CD1c-positive myeloid dendritic cell (primary cell): ENCODE measurements at regions not wholly inside any gene's neighbourhood (a gene's known extent, or its start where the extent isn't known, plus 50 kb on each side); places are given as distances from the start of the nearest gene placed in this dataset.

Experiments
- DNase-seq: peaks from one replicate; pipeline ENCODE4 v3.0.0-alpha.2; 2016; ENCODE audit errors: extremely low spot score

GRCh38 chr3:34239875-34240274 lies 441.4 kb downstream of the PDCD6IP start:
- no peak for DNase-seq

DNA sequence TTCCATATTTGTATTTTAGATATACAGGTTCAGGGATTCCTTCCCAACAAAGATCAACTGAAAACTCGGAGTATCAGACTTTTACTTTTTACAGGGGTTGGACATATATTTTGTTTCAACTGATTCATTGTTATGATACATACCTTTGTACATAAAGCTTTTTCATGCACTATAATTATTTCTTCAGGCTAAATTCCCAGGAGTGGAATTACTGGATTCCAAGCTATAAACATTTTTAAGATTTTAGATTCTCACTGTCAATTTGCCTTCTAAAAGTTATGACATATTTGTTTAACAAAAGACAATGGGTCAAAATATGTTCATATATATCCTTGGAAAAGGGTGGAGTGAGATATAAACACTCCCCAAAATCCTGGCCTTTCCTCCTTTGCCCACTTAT lies 449.0 kb downstream of the PDCD6IP start:
- no peak for DNase-seq

- no peak for DNase-seq
Observed at GRCh38 chr3:34248352-34248751, 449.9 kb downstream of the PDCD6IP start.

DNA sequence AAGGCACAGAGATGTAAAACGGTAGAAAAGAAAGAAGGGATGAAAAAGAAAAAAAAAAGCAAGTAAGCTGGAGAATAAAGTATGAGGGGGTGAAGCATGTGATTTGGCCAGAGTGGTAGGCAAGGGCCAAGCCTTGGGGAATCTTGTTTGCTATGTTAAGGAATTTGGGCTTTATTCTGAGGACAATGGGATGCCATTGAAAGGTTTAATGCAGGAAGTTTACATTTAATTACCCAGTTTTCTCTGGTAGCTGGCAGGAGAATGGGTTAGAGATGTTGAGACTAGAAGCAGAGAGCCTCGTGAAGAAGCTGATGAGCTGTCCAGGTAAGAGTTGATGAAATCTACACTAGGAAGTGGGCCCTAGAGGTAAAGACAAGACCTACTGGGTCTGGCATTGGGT lies 455.9 kb downstream of the PDCD6IP start:
- DNase-seq, result no peak

- no peak for DNase-seq
Observed at GRCh38 chr3:34256021-34256420, 457.6 kb downstream of the PDCD6IP start.

- no peak for DNase-seq
Observed at GRCh38 chr3:34256791-34257190, 458.4 kb downstream of the PDCD6IP start.

DNA sequence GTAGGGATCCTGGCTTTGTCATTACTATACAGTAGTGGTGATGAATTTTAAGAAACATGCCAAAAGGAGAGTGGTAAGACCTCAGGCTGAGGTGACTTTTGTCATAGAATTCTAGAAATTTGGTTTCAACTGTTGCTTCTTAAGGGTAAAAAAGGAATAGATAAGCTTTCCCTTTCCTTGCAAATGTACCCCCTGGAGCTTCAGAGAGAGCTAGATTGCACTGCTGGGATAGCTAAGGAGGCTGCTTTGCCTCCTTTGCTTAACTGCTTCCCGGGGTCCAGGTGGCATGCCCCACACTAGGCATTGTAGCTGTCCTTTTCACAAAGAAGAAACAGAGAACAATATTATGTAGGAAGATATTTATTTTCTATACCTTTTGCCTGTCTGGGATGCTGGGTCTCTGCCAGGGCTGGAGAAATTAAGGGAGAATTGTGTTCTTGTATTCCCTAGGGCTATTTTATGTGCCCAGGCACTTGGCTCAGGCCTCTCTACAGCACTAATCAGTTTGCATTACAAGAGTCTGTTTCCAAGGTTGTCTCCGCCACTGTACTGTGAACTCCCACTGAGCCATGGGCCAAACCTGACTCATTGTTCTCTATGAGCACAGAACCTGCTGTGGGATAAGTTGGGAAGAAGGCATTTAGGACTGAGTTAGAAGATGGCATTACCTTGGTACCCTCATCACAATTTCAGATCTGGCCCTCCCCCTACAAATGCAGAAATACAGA lies 460.0 kb downstream of the PDCD6IP start:
- no peak for DNase-seq

DNA sequence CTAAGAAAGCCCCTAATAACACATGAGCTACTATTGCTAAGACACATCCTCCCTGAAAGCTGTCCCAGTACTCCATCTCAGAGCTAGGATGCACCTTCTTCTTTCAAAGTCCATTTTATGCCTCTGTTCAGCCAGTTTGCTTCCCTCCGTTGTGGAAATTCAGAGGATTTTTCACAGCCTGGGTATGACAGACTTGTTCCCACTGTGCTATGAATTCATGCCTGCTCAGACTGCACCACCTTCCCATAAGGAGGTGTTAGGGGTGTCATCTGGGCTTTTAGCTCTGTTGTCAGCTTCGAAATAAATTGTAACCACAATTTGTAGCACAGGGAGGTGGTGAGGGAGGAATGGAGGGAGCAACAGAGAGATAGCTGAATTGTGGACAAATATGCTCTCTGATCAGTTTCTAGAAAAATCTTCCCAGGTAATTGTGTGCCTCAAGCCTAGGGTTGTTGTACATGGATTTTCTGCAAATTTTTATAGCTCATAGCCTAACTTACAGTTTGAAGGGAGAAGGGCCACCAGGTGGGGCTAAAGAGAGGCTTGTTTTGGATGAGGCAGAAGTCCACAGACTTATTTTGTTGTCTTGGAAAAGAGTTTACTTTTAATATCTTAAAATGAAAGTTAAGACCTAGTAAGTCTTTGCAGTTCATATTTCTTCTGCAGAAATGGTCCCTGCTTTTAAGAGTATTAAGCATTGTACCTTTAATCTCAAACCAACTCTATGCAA lies 462.0 kb downstream of the PDCD6IP start:
- DNase-seq, result peak; percentile 44

DNA sequence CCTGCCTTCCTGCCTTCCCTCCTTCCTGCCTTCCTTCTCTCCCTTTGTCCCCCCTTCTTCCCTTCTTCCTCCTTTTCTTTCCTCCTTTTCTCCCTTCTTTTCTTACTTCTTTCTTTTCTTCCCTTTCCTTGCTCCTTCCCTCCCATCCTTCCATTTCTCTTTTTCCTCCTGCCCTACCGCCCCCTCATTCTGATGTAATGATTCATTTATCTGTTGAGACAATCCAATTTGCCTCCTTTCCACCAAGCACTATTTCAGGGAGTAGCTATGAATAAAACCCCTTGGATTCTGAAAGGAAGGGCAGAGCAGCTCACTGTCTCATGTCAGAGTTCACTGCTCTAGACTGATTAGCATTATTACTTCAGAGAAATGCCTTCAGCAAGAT lies 462.6 kb downstream of the PDCD6IP start:
- DNase-seq, result no peak

DNA sequence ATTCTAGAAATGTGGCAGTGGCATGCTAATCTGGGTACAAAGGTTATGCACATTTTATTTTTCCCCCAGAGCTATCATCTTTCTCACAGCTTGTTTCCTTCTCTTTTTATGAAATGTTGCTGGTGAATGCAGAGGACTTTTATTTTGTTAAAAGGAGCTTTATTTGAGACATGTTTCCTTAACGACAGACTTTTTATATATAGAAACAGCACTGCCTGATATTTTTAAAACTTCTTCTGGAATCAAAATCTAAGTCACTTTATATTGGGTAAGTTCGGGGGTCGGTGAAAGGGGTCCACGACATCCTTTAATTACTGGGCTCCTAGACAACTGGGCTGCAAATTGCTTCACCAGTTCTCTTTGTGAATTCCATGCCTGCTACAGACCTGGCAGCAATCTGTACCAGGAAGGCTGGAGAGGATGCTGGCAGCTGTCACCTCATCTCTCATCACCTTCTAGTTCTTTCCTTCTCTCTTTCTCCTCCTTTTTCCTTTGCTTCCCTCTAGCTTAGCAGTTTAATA lies 464.7 kb downstream of the PDCD6IP start:
- no peak for DNase-seq

DNA sequence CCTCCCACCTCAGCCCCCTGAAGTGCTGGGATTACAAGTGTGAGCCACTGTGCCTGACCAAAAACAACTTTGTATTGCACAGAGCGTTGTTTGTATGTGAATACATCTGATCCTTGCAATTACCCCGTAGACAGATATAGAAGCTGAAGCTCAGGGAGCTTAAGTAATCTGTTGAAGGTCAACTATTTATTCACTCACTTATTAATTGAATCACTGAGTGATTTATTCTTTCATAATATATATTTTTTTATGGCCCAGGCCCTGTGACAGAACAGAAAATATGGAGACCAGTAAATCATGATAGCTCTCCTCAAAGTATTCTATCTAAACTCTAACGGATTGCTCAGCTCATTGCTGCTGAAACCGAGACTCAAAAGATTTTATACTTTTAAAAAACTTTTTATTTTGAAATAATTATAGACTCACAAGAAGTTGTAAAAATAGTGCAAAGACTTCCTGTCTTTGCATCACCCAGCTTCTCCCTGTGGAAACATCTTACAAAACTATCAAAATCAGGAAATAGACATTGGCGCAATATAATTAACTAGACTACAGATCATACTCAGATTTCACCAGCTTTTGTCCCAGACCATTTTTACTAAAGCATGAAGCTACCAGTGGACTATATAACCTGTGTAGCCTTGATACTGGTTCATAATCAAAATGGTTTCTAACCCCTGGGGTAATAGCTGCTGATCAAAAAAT lies 466.1 kb downstream of the PDCD6IP start:
- DNase-seq, result peak; percentile 17

DNA sequence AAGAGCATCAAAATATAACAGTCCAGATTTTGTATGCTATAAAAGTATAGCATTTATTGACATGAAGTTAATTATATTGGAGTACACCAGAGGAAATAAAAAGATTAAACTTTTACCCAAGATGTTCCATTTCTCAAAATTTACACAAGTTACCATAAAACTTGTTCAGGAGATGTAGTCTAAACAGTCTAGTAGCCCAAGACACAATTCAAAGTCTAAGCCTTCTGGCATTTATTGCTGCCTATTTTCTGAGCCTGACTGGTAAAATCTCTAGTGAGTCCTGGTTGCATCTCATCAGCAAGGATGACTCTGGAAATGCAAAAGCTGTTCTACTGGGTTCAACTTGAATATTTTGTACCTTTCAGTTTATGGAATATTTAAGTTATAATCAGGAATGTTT lies 468.7 kb downstream of the PDCD6IP start:
- DNase-seq, result no peak

GRCh38 chr3:34268032-34268709 lies 469.7 kb downstream of the PDCD6IP start:
- DNase-seq, result no peak

DNA sequence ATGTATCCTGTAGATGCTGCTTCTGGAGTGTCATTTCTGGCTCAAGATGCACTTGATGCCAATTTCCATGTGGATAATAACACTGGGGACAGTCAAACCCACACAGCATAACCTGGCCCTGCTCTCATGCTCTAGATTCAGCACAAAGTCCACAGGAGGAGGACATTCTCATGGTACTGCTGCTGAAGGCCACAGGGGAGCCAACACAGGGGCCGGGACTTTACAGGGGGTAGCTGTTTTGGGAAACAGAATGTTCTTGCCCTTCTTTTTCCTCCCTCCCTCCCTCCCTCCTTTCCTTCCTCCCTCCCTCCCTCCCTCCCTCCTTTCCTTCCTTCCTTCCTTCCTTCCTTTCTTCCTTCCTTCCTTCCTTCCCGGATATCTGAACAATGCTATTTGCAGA lies 477.4 kb downstream of the PDCD6IP start:
- no peak for DNase-seq

GRCh38 chr3:34276342-34276741 lies 477.9 kb downstream of the PDCD6IP start:
- DNase-seq, result no peak

GRCh38 chr3:34277110-34277509 lies 478.7 kb downstream of the PDCD6IP start:
- DNase-seq, result no peak

GRCh38 chr3:34279901-34280300 lies 481.5 kb downstream of the PDCD6IP start:
- DNase-seq, result no peak

DNA sequence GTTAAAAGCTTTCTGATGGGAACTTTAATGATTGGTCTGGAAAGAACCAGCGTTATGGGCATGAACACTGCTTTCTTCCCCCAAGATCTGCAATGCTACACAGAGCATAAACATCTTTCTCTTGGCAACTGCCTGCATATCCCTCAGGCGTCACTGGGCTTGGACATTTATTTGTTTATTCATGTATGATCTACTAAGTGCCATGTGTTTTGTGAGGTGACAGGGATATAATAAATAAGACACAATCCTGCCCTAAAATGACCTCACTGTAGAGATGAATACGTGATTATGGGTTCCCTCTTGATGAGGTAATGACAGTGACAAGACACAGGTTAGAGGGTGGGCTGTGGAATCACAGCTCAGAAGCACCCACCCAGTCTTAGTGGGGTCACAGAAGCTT lies 485.3 kb downstream of the PDCD6IP start:
- no peak for DNase-seq

DNA sequence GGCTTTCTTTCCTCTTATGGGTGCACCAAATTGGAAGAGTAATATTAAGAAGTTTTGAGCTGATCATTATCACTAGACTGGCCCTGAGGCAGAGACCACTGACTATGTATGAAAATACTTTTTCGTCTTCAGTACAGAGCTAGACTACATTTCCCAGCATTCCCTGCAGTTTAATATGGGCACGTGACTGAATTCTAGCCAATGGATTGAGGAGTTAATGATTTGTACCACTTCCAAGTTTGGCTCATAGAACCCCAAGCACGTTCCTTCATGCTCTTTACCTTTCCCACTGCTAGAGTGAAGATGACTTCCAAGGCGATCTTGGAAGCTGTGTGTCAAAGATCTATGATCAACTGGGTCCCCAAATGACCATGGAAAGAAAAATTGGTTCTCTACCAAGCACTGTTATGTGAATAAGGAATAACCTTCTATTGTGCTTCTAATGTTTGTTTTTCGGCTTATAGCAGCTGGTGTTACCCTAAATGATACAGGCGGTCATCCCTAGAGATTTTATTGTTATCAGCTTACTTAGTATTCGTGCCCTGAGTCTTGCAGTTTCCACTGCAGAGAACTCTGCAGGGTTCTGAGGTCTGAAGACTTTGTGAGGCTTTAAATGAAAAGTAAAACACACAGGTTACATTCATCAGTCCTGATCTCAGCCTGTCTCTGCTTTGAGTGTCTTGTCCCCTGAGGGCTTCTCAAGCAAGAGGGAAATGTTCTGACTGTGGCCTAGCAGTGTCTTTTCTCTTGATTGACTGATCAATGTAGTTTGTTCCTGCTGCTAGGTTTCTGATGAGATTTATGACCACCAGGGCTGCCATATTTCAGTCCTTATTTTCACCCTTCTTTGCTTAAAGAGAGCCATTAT lies 486.8 kb downstream of the PDCD6IP start:
- DNase-seq, result no peak

GRCh38 chr3:34285827-34286188 lies 487.4 kb downstream of the PDCD6IP start:
- DNase-seq, result no peak

GRCh38 chr3:34292605-34293300 lies 494.3 kb downstream of the PDCD6IP start:
- DNase-seq, result no peak
